CD14-positive monocyte (primary cell): ENCODE measurements at regions not wholly inside any gene's neighbourhood (a gene's known extent, or its start where the extent isn't known, plus 50 kb on each side); places are given as distances from the start of the nearest gene placed in this dataset.

Experiments used
- DNase-seq, 3 donors: peaks; one replicate each; pipeline ENCODE4 v3.0.0-alpha.2; 2011 to 2022
- H2AFZ ChIP-seq: 2 replicates; pipeline ENCODE4 v1.6.0; 2012; ENCODE audit warnings: mild to moderate bottlenecking, low read depth, low read length, inconsistent platforms; ENCODE audit not compliant: insufficient read depth, poor library complexity, severe bottlenecking
- H3K27ac ChIP-seq, 2 donors: 1 replicate in 1 of 2; 2 replicates in 1 of 2; pipeline ENCODE4 v1.5.1; 2012 to 2013; ENCODE audit warnings: low read length in 2 of 2, control low read depth in 1 of 2, inconsistent platforms in 1 of 2, low read depth in 1 of 2, mild to moderate bottlenecking in 1 of 2
- H3K27me3 ChIP-seq, 2 donors: one replicate each; pipeline versions ENCODE4 v1.6.0 to v1.6.1; 2011 to 2013; ENCODE audit warnings: low read length in 2 of 2; ENCODE audit not compliant: control insufficient read depth in 2 of 2, insufficient read depth in 2 of 2
- H3K36me3 ChIP-seq, 2 donors: replicated peaks in 1 of 2; 1 replicate in 1 of 2; 2 replicates in 1 of 2; pipeline versions ENCODE4 v1.5.1 to v1.6.1; 2012 to 2013; ENCODE audit warnings: low read length in 2 of 2, control low read depth in 1 of 2, inconsistent platforms in 1 of 2, mild to moderate bottlenecking in 1 of 2; ENCODE audit not compliant: insufficient read depth in 2 of 2, control insufficient read depth in 1 of 2
- H3K4me1 ChIP-seq, 2 donors: 1 replicate in 1 of 2; 2 replicates in 1 of 2; pipeline versions ENCODE4 v1.5.1 to v1.6.1; 2012 to 2013; ENCODE audit warnings: low read length in 2 of 2, control low read depth in 1 of 2, inconsistent platforms in 1 of 2, mild to moderate bottlenecking in 1 of 2, moderate library complexity in 1 of 2; ENCODE audit not compliant: insufficient read depth in 2 of 2, control insufficient read depth in 1 of 2
- H3K4me2 ChIP-seq: replicated peaks from 2 replicates; pipeline ENCODE3; 2012; ENCODE audit warnings: low read length, moderate library complexity, mild to moderate bottlenecking; ENCODE audit not compliant: poor library complexity, severe bottlenecking; ENCODE audit errors: extremely low read depth
- H3K4me3 ChIP-seq, 3 experiments: fragments of 200-600 bp in 1 of 3; sonication (generic) in 1 of 3; replicated peaks in 1 of 3; 1 replicate in 2 of 3; 2 replicates in 1 of 3; pipeline ENCODE4 v1.5.1; 2011 to 2013; ENCODE audit warnings: low read length in 3 of 3, mild to moderate bottlenecking in 3 of 3, control low read depth in 2 of 3, low read depth in 2 of 3, inconsistent platforms in 1 of 3, moderate library complexity in 1 of 3
- H3K79me2 ChIP-seq: 2 replicates; pipeline ENCODE4 v1.6.0; 2012; ENCODE audit warnings: mild to moderate bottlenecking, control low read depth, inconsistent platforms, low read length, moderate library complexity; ENCODE audit not compliant: insufficient read depth
- H3K9ac ChIP-seq: 2 replicates; pipeline ENCODE4 v1.6.0; 2017; ENCODE audit warnings: low read length, mild to moderate bottlenecking; ENCODE audit not compliant: insufficient read depth, poor library complexity, severe bottlenecking
- H3K9me3 ChIP-seq, 2 donors: replicated peaks in 1 of 2; 1 replicate in 1 of 2; 2 replicates in 1 of 2; pipeline versions ENCODE4 v1.5.1 to v1.6.1; 2012 to 2013; ENCODE audit warnings: low read length in 2 of 2, control low read depth in 1 of 2; ENCODE audit not compliant: control insufficient read depth in 1 of 2, insufficient read depth in 1 of 2
- H4K20me1 ChIP-seq: 2 replicates; pipeline ENCODE4 v1.6.0; 2012; ENCODE audit warnings: mild to moderate bottlenecking, low read length, control low read depth, moderate library complexity; ENCODE audit not compliant: insufficient read depth
- H3K27ac Mint-ChIP-seq, 7 donors: one replicate each; pipeline ENCODE4 v1.8.0; 2020; ENCODE audit warnings: mild to moderate bottlenecking in 7 of 7, mixed read lengths in 7 of 7, moderate library complexity in 6 of 7, inconsistent platforms in 2 of 7
- H3K27me3 Mint-ChIP-seq, 3 donors: one replicate each; pipeline ENCODE4 v1.8.0; 2021 to 2022; ENCODE audit warnings: low read depth in 3 of 3, mild to moderate bottlenecking in 3 of 3, mixed read lengths in 3 of 3, moderate library complexity in 3 of 3, inconsistent platforms in 1 of 3
- H3K36me3 Mint-ChIP-seq, 2 donors: one replicate each; pipeline ENCODE4 v1.8.0; 2020; ENCODE audit warnings: mixed read lengths in 2 of 2, inconsistent platforms in 1 of 2, mild to moderate bottlenecking in 1 of 2
- H3K4me1 Mint-ChIP-seq: one replicate; pipeline ENCODE4 v1.8.0; 2020; ENCODE audit warnings: mild to moderate bottlenecking, mixed read lengths
- H3K4me3 Mint-ChIP-seq, 2 donors: one replicate each; pipeline ENCODE4 v1.8.0; 2020; ENCODE audit warnings: mild to moderate bottlenecking in 2 of 2, mixed read lengths in 2 of 2, moderate library complexity in 1 of 2
- H3K9me3 Mint-ChIP-seq, 7 donors: one replicate each; pipeline ENCODE4 v1.8.0; 2020 to 2022; ENCODE audit warnings: mixed read lengths in 7 of 7, mild to moderate bottlenecking in 6 of 7, moderate library complexity in 6 of 7, inconsistent platforms in 2 of 7
- WGBS: methylation state at CpG from one replicate; pipeline ENCODE4 v1.1.5; 2013; ENCODE audit warnings: missing lambda C conversion rate; ENCODE audit not compliant: insufficient coverage; 5-methylcytosine and 5-hydroxymethylcytosine counted together
- intact Hi-C, 2 donors: fragments of 100-400 bp; cut with micrococcal nuclease; formaldehyde crosslinking; loops; one replicate each; pipeline versions ENCODE4 v1.15.0 to v1.15.1; 2023
- TF ChIP-seq, protein P1 (sequence below): fragments of 200-600 bp; IDR thresholded peaks from one replicate; pipeline ENCODE4 v1.8.0; 2022; ENCODE audit warnings: antibody characterized with exemption, mild to moderate bottlenecking

DNA sequence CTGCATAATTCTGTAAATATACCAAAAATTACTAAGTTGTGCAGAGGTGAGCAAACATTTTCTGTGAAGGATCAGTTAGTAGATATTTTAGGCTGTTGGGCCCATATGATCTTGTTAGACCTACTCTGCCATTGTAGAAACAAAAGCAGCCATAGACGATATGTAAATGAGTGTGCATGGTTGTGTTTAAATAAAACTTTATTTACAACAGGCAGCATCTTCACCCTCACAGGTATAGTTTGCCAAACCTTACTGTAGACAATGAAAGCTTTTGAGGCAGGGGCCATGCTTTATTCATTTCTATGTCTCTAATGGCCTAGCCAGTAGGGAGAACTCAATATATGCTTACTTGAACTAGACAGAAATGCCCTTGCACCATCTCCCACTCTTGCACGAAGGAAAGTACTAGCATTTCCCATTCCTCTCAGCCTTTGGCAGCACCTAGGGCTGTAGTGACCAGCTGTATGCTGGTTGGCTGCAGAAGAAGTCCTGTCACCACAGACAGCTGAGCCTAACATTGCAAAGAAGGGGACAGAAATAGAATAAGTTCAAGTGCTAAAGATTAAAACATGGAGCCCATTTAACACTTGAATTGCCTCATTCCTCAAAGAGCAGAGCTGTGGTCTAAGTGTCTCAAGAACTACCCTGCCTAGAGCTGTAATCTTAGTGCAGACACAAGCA is 305.1 kb upstream of the MGAT5 start:
- no peaks in the 10 kb centered on the region for H3K4me1 ChIP-seq
- no CpG with 5 or more reads among the region's 2 CpGs for WGBS

DNA sequence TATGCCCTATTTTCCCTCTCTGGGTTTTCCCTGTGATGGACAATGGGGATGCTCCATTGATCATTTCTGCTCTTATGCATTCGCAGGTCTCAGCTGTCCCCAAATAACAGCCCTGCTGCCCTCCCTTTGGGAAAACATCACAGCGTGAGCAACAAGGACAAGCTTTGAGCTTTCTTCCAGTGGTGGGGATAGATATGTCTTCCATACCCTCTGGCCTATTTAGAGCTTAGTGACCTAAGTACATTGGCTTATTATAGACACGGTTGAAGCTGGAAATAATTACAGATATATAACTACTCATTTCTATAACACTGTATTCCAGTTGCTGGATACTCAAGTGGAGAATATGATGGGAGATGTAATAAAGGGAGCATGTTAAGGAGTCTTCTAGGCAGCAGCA is 304.3 kb upstream of the MGAT5 start:
- 100% methylated on average over 1 of the region's 3 CpGs for WGBS
- H3K36me3 Mint-ChIP-seq = no peaks in the 10 kb centered on the region
- intact Hi-C loops = no loop called here

More for the DNA sequence above, 305.1 kb upstream of the MGAT5 start:
- no peak overlapping the region for H3K27ac ChIP-seq
- peak overlapping the region in 1 of 2 donors; percentile 17 for H3K4me3 Mint-ChIP-seq
- peaks cover 2 to 7% (median 4%) of the 10 kb centered on the region in 3 donors for H3K27me3 Mint-ChIP-seq
- no peaks in the 10 kb centered on the region for H3K36me3 ChIP-seq
- intact Hi-C loops = no loop called here
- H3K4me1 Mint-ChIP-seq = no peaks in the 10 kb centered on the region
- no peak overlapping the region for H3K9ac ChIP-seq
- DNase-seq = no peak
- no peaks in the 10 kb centered on the region for H4K20me1 ChIP-seq
- no peaks in the 10 kb centered on the region for H3K79me2 ChIP-seq
- no peak overlapping the region for H3K27ac Mint-ChIP-seq
- TF ChIP-seq, protein P1, sequence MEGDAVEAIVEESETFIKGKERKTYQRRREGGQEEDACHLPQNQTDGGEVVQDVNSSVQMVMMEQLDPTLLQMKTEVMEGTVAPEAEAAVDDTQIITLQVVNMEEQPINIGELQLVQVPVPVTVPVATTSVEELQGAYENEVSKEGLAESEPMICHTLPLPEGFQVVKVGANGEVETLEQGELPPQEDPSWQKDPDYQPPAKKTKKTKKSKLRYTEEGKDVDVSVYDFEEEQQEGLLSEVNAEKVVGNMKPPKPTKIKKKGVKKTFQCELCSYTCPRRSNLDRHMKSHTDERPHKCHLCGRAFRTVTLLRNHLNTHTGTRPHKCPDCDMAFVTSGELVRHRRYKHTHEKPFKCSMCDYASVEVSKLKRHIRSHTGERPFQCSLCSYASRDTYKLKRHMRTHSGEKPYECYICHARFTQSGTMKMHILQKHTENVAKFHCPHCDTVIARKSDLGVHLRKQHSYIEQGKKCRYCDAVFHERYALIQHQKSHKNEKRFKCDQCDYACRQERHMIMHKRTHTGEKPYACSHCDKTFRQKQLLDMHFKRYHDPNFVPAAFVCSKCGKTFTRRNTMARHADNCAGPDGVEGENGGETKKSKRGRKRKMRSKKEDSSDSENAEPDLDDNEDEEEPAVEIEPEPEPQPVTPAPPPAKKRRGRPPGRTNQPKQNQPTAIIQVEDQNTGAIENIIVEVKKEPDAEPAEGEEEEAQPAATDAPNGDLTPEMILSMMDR = no peak
- no peak overlapping the region for H2AFZ ChIP-seq
- no peaks in the 10 kb centered on the region for H3K9me3 ChIP-seq
- no peaks in the 10 kb centered on the region for H3K27me3 ChIP-seq
- H3K9me3 Mint-ChIP-seq = peaks cover 0 to 5% (median 2%) of the 10 kb centered on the region in 7 donors
- H3K4me3 ChIP-seq = no peak overlapping the region
- no peak overlapping the region for H3K4me2 ChIP-seq
- no peaks in the 10 kb centered on the region for H3K36me3 Mint-ChIP-seq

More for the DNA sequence above, 304.3 kb upstream of the MGAT5 start:
- Histone ChIP-seq H3K27ac (no peak overlapping the region), H3K4me3 (no peak overlapping the region), H3K4me2 (no peak overlapping the region), H3K79me2 (no peaks in the 10 kb centered on the region), H3K27me3 (no peaks in the 10 kb centered on the region), H2AFZ (no peak overlapping the region), H3K9ac (no peak overlapping the region), H3K9me3 (no peaks in the 10 kb centered on the region), H4K20me1 (no peaks in the 10 kb centered on the region), H3K36me3 (no peaks in the 10 kb centered on the region), H3K4me1 (no peaks in the 10 kb centered on the region)
- no peak for DNase-seq
- TF ChIP-seq, protein P1 = no peak
- no peaks in the 10 kb centered on the region for H3K4me1 Mint-ChIP-seq
- no peak overlapping the region for H3K4me3 Mint-ChIP-seq
- H3K9me3 Mint-ChIP-seq = peaks cover 0 to 5% (median 2%) of the 10 kb centered on the region in 7 donors
- peaks cover 2 to 7% (median 4%) of the 10 kb centered on the region in 3 donors for H3K27me3 Mint-ChIP-seq
- H3K27ac Mint-ChIP-seq = no peak overlapping the region
